K562 (cell line): ENCODE measurements at regions not wholly inside any gene's neighbourhood (a gene's known extent, or its start where the extent isn't known, plus 50 kb on each side); places are given as distances from the start of the nearest gene placed in this dataset.

Experiments used
- ATAC-seq: fragments of 200-7000 bp; cut with Tn5 transposase; 3 replicates; pipeline ENCODE4 v1.9.1; 2020; ENCODE audit warnings: moderate library complexity
- BruUV-seq: library from RNA; stranded (reverse); fragments of 400-500 nt; replicated peaks from 2 replicates; lab custom pipeline; 2021; lab: Mats Ljungman, UMichigan
- CTCF ChIA-PET: fragments of 300-600 bp; formaldehyde crosslinking; extraction: SDS; loops from one replicate; lab custom pipeline; 2021; ENCODE audit warnings: low intra/inter-chr PET ratio; lab: Yijun Ruan, JAX
- POLR2A ChIA-PET: fragments of 300-600, 350-650 bp; sonication (Branson Sonifier 250); formaldehyde crosslinking; extraction: SDS; loops from one replicate; lab custom pipeline; 2021; ENCODE audit warnings: antibody characterized with exemption, inconsistent platforms; lab: Yijun Ruan, JAX
- DNase-seq, 4 experiments: peaks; one replicate each; pipeline versions ENCODE4 v3.0.0 to v3.0.0-alpha.2; 2011 to 2018; ENCODE audit warnings: low spot score in 3 of 4, mixed read lengths in 3 of 4; ENCODE audit errors: extremely low read depth in 1 of 4
- FAIRE-seq: peaks from 2 replicates; lab custom pipeline; 2011; peaks lifted over from hg19 to GRCh38; lab: Jason Lieb, UNC
- H2AFZ ChIP-seq: 2 replicates; pipeline ENCODE4 v1.6.0; 2011; ENCODE audit warnings: low read depth, low read length, control low read depth, inconsistent platforms
- H3K27ac ChIP-seq: fragments of 200-600 bp; 3 replicates; pipeline ENCODE4 v1.8.0; 2011; ENCODE audit warnings: low read depth, mild to moderate bottlenecking, control low read depth, inconsistent platforms, low read length, moderate library complexity, mixed read lengths; ENCODE audit errors: extremely low read depth
- H3K27me3 ChIP-seq, 2 experiments: fragments of 300-600 bp in 1 of 2; 2 replicates in 1 of 2; 3 replicates in 1 of 2; pipeline versions ENCODE4 v1.6.0 to v1.8.0; 2011; ENCODE audit warnings: inconsistent platforms in 2 of 2, low read length in 2 of 2, mild to moderate bottlenecking in 1 of 2, mixed read lengths in 1 of 2, moderate library complexity in 1 of 2; ENCODE audit not compliant: control insufficient read depth in 2 of 2, insufficient read depth in 2 of 2
- H3K36me3 ChIP-seq: fragments of 300-600 bp; 3 replicates; pipeline ENCODE4 v1.8.0; 2011; ENCODE audit warnings: mild to moderate bottlenecking, low read length, inconsistent platforms; ENCODE audit not compliant: control insufficient read depth, insufficient read depth
- H3K4me1 ChIP-seq, 2 experiments: fragments of 200-600 bp in 1 of 2; replicated peaks in 1 of 2; 2 replicates in 1 of 2; 3 replicates in 1 of 2; pipeline versions ENCODE4 v1.5.1 to v1.8.0; 2011; ENCODE audit warnings: inconsistent platforms in 2 of 2, low read length in 2 of 2, mild to moderate bottlenecking in 1 of 2, mixed read lengths in 1 of 2, moderate library complexity in 1 of 2; ENCODE audit not compliant: control insufficient read depth in 2 of 2, insufficient read depth in 2 of 2
- H3K4me2 ChIP-seq: 2 replicates; pipeline ENCODE4 v1.6.1; 2011; ENCODE audit warnings: low read length, control low read depth, inconsistent platforms, mixed read lengths; ENCODE audit not compliant: insufficient read depth
- H3K4me3 ChIP-seq: fragments of 200-600 bp; sonication (generic), shearing (Covaris generic); 2 replicates; pipeline ENCODE4 v1.5.1; 2016; ENCODE audit warnings: control low read depth, inconsistent platforms
- H3K79me2 ChIP-seq: fragments of 200-600 bp; 3 replicates; pipeline ENCODE4 v1.8.0; 2011; ENCODE audit warnings: low read length, inconsistent platforms; ENCODE audit not compliant: control insufficient read depth, insufficient read depth
- H3K9ac ChIP-seq, 2 experiments: 2 replicates each; pipeline versions ENCODE4 v1.6.0 to v1.6.1; 2011; ENCODE audit warnings: low read depth in 2 of 2, low read length in 2 of 2, control low read depth in 1 of 2, inconsistent platforms in 1 of 2, mild to moderate bottlenecking in 1 of 2, mixed read lengths in 1 of 2; ENCODE audit not compliant: insufficient read depth in 1 of 2
- H3K9me1 ChIP-seq: one replicate; pipeline ENCODE4 v1.6.0; 2011; ENCODE audit warnings: inconsistent platforms, mild to moderate bottlenecking, low read length, moderate library complexity; ENCODE audit not compliant: control insufficient read depth, insufficient read depth
- H3K9me3 ChIP-seq: replicated peaks from 2 replicates; pipeline ENCODE4 v1.5.1; 2011; ENCODE audit warnings: low read depth, low read length, inconsistent platforms; ENCODE audit not compliant: control insufficient read depth, insufficient read depth
- H4K20me1 ChIP-seq: replicated peaks from 2 replicates; pipeline ENCODE4 v1.6.1; 2011; ENCODE audit warnings: low read length, inconsistent platforms, mixed read lengths; ENCODE audit not compliant: control insufficient read depth, insufficient read depth
- KLF16 ChIP-seq: IDR thresholded peaks from 2 replicates; pipeline ENCODE4 v1.6.1; 2016; ENCODE audit warnings: antibody characterized with exemption
- RAD51 ChIP-seq: fragments of 450-650 bp; IDR thresholded peaks from 2 replicates; pipeline ENCODE4 v1.7.1; 2016; ENCODE audit warnings: low read depth, mild to moderate bottlenecking, borderline replicate concordance
- SRSF9 ChIP-seq: fragments of 200-400 bp; formaldehyde crosslinking; IDR thresholded peaks from 2 replicates; pipeline ENCODE4 v1.6.1; 2017; ENCODE audit warnings: low read depth, low read length, borderline replicate concordance
- STAT5B ChIP-seq: fragments of 250-450 bp; sonication (Bioruptor Pico); IDR thresholded peaks from 2 replicates; pipeline ENCODE4 v1.8.0; 2021; ENCODE audit warnings: mild to moderate bottlenecking, inconsistent platforms
- TOE1 ChIP-seq, 2 experiments: fragments of 450-650 bp in 1 of 2; sonication (generic) in 1 of 2; formaldehyde crosslinking in 1 of 2; IDR thresholded peaks; 2 replicates each; pipeline versions ENCODE4 v1.7.1 to v1.8.0; 2016 to 2022; ENCODE audit warnings: borderline replicate concordance in 2 of 2, mild to moderate bottlenecking in 2 of 2, antibody characterized with exemption in 1 of 2, inconsistent platforms in 1 of 2, low read depth in 1 of 2, missing genetic modification reagents in 1 of 2, moderate library complexity in 1 of 2
- ZNF146 ChIP-seq: IDR thresholded peaks from one replicate; pipeline ENCODE4 v1.6.1; 2018; ENCODE audit warnings: missing compliant biosample characterization; ENCODE audit not compliant: unreplicated experiment
- ZNF224 ChIP-seq: sonication (generic); formaldehyde crosslinking; IDR thresholded peaks from 2 replicates; pipeline ENCODE4 v1.8.0; 2022; ENCODE audit warnings: mild to moderate bottlenecking, missing genetic modification reagents
- ZNF23 ChIP-seq: fragments of 250-450 bp; sonication (Bioruptor Pico); IDR thresholded peaks from 2 replicates; pipeline ENCODE4 v1.4.0; 2020; ENCODE audit warnings: mild to moderate bottlenecking
- ZNF785 ChIP-seq: fragments of 250-450 bp; sonication (Bioruptor Pico); IDR thresholded peaks from 2 replicates; pipeline ENCODE4 v1.4.0; 2020; ENCODE audit warnings: mild to moderate bottlenecking
- WGBS: fragments of 100-300 bp; shearing (Covaris generic); methylation state at CpG from one replicate; pipeline ENCODE4 v1.1.6; 2016; ENCODE audit warnings: low coverage, mixed read lengths; ENCODE audit not compliant: insufficient coverage; ENCODE audit errors: missing lambda C conversion rate; 5-methylcytosine and 5-hydroxymethylcytosine counted together
- in situ Hi-C: fragments of 300-500 bp; cut with MboI; formaldehyde crosslinking; loops from 4 replicates; pipeline ENCODE4 v1.15.0; 2018; ENCODE audit warnings: inconsistent platforms, mixed read lengths
- intact Hi-C: fragments of 100-400 bp; cut with micrococcal nuclease; formaldehyde crosslinking; loops from 2 replicates; pipeline ENCODE4 v1.14.2; 2022
- TF ChIP-seq, protein P1 (sequence below): fragments of 450-650 bp; IDR thresholded peaks from 2 replicates; pipeline ENCODE4 v1.6.1; 2018; ENCODE audit not compliant: partially characterized antibody
- TF ChIP-seq, protein P2 (sequence below): fragments of 250-450 bp; sonication (Bioruptor Pico); IDR thresholded peaks from 2 replicates; pipeline ENCODE4 v1.8.0; 2022; ENCODE audit warnings: inconsistent platforms, mild to moderate bottlenecking, moderate library complexity, borderline replicate concordance
- TF ChIP-seq, protein P3 (sequence below): fragments of 250-450 bp; sonication (Bioruptor Pico); IDR thresholded peaks from 2 replicates; pipeline ENCODE4 v1.4.0; 2020; ENCODE audit warnings: borderline replicate concordance

DNA sequence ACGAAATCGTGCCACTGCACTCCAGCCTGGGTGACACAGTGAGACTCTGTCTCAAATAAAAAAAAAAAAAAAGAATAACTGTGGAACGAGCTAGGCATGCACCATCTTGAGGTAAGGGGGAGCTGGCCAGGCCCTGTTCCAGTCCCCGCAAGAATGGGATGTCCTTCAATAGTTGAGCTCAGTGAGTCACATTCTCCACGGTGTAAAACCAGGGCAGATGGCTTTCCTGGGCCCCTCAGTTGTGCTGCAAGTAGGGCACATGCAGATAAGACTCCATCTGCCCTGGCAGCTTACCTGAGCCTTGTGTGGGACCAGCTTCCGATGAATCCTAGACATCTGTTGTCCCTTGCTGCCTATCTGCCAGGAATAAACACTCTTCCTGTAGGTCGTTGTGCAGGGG is 312.1 kb downstream of the VRK1 start:
- Histone ChIP-seq H2AFZ (no peak overlapping the region), H3K4me1 (no peaks in the 10 kb centered on the region), H3K9ac (no peak overlapping the region), H3K79me2 (no peaks in the 10 kb centered on the region), H3K4me2 (no peak overlapping the region), H3K36me3 (no peaks in the 10 kb centered on the region), H3K9me1 (no peaks in the 10 kb centered on the region), H3K9me3 (no peaks in the 10 kb centered on the region), H3K27ac (no peak overlapping the region), H3K4me3 (no peak overlapping the region), H3K27me3 (peaks cover 0 to 16% of the 10 kb centered on the region in 2 experiments; a peak in 4 of 5 replicates), H4K20me1 (no peaks in the 10 kb centered on the region)
- no TSS peak for BruUV-seq
- POLR2A ChIA-PET, result interaction anchor here (0.6 kb wide), 2 partner anchors 11 to 595 kb away, joined by 3 to 6 read pairs; no protein-coding TSS in a partner anchor
- FAIRE-seq, result no peak
- no peak for DNase-seq
- in situ Hi-C loops (no loop called here), intact Hi-C loops (no loop called here)
- 0% methylated on average over 7 of the region's 7 CpGs for WGBS
- CTCF ChIA-PET, result no interaction called here
- no peak for ATAC-seq
- TF ChIP-seq STAT5B (CRISPR knock-in tag) (no peak), SRSF9 (no peak), ZNF224 (CRISPR knock-in tag) (peak; percentile 99), ZNF785 (CRISPR knock-in tag) (no peak), RAD51 (no peak), TOE1 (IDR thresholded peaks at IDR 0.05; ENCODE audit: borderline replicate concordance) (no peak), TOE1 (CRISPR knock-in tag; IDR thresholded peaks at IDR 0.05; ENCODE audit: borderline replicate concordance, low read depth) (no peak), KLF16 (no peak), ZNF146 (CRISPR knock-in tag) (no peak), ZNF23 (CRISPR knock-in tag) (no peak)
- TF ChIP-seq, protein P1, sequence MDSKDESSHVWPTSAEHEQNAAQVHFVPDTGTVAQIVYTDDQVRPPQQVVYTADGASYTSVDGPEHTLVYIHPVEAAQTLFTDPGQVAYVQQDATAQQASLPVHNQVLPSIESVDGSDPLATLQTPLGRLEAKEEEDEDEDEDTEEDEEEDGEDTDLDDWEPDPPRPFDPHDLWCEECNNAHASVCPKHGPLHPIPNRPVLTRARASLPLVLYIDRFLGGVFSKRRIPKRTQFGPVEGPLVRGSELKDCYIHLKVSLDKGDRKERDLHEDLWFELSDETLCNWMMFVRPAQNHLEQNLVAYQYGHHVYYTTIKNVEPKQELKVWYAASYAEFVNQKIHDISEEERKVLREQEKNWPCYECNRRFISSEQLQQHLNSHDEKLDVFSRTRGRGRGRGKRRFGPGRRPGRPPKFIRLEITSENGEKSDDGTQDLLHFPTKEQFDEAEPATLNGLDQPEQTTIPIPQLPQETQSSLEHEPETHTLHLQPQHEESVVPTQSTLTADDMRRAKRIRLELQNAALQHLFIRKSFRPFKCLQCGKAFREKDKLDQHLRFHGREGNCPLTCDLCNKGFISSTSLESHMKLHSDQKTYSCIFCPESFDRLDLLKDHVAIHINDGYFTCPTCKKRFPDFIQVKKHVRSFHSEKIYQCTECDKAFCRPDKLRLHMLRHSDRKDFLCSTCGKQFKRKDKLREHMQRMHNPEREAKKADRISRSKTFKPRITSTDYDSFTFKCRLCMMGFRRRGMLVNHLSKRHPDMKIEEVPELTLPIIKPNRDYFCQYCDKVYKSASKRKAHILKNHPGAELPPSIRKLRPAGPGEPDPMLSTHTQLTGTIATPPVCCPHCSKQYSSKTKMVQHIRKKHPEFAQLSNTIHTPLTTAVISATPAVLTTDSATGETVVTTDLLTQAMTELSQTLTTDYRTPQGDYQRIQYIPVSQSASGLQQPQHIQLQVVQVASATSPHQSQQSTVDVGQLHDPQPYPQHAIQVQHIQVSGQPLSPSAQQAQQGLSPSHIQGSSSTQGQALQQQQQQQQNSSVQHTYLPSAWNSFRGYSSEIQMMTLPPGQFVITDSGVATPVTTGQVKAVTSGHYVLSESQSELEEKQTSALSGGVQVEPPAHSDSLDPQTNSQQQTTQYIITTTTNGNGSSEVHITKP, result peak; percentile 18
- TF ChIP-seq, protein P2, sequence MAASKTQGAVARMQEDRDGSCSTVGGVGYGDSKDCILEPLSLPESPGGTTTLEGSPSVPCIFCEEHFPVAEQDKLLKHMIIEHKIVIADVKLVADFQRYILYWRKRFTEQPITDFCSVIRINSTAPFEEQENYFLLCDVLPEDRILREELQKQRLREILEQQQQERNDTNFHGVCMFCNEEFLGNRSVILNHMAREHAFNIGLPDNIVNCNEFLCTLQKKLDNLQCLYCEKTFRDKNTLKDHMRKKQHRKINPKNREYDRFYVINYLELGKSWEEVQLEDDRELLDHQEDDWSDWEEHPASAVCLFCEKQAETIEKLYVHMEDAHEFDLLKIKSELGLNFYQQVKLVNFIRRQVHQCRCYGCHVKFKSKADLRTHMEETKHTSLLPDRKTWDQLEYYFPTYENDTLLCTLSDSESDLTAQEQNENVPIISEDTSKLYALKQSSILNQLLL (CRISPR knock-in tag), result no peak
- TF ChIP-seq, protein P3, sequence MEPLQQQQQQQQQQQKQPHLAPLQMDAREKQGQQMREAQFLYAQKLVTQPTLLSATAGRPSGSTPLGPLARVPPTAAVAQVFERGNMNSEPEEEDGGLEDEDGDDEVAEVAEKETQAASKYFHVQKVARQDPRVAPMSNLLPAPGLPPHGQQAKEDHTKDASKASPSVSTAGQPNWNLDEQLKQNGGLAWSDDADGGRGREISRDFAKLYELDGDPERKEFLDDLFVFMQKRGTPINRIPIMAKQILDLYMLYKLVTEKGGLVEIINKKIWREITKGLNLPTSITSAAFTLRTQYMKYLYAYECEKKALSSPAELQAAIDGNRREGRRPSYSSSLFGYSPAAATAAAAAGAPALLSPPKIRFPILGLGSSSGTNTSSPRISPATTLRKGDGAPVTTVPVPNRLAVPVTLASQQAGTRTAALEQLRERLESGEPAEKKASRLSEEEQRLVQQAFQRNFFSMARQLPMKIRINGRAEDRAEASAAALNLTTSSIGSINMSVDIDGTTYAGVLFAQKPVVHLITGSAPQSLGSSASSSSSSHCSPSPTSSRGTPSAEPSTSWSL (CRISPR knock-in tag), result no peak
